Activated CD4-positive, alpha-beta T cell treated with anti-CD3 and anti-CD28 coated beads, Interleukin-2, amount 50 U/mL, for 24 hours (primary cell): ENCODE measurements at regions not wholly inside any gene's neighbourhood (a gene's known extent, or its start where the extent isn't known, plus 50 kb on each side); places are given as distances from the start of the nearest gene placed in this dataset.

ENCODE experiments used
- DNase-seq, 2 donors: peaks; one replicate each; pipeline ENCODE4 v3.0.0-alpha.2; 2020; ENCODE audit warnings: low read depth in 1 of 2, low spot score in 1 of 2

- no peak for DNase-seq
These were observed 829.6 kb upstream of the ZNF608 start for GRCh38 chr5:125575891-125576505.

GRCh38 chr5:125576822-125577221 is 830.4 kb upstream of the ZNF608 start:
- DNase-seq = no peak

GRCh38 chr5:125578551-125578950 is 832.1 kb upstream of the ZNF608 start:
- DNase-seq = no peak

GRCh38 chr5:125579182-125579581 is 832.7 kb upstream of the ZNF608 start:
- no peak for DNase-seq

- DNase-seq = no peak
These were observed 834.9 kb upstream of the ZNF608 start for GRCh38 chr5:125581311-125581710.

- no peak for DNase-seq
These were observed 835.9 kb upstream of the ZNF608 start for GRCh38 chr5:125582352-125582751.

- DNase-seq = no peak
These were observed 837.1 kb upstream of the ZNF608 start for GRCh38 chr5:125583321-125584139.

GRCh38 chr5:125584140-125584520 is 837.7 kb upstream of the ZNF608 start:
- DNase-seq = no peak

GRCh38 chr5:125587631-125588030 is 835.6 kb upstream of the GRAMD2B start:
- DNase-seq = no peak

GRCh38 chr5:125592856-125593255 is 830.4 kb upstream of the GRAMD2B start:
- no peak for DNase-seq

- no peak for DNase-seq
These were observed 828.1 kb upstream of the GRAMD2B start for GRCh38 chr5:125595095-125595494.

GRCh38 chr5:125595845-125596244 is 827.4 kb upstream of the GRAMD2B start:
- DNase-seq = no peak

- DNase-seq = no peak
These were observed 825.9 kb upstream of the GRAMD2B start for GRCh38 chr5:125597338-125597737.

GRCh38 chr5:125600559-125600958 is 822.6 kb upstream of the GRAMD2B start:
- no peak for DNase-seq

GRCh38 chr5:125602184-125602583 is 821.0 kb upstream of the GRAMD2B start:
- no peak for DNase-seq

GRCh38 chr5:125603321-125603720 is 819.9 kb upstream of the GRAMD2B start:
- DNase-seq = no peak

GRCh38 chr5:125604104-125604503 is 819.1 kb upstream of the GRAMD2B start:
- no peak for DNase-seq

GRCh38 chr5:125607018-125607417 is 816.2 kb upstream of the GRAMD2B start:
- DNase-seq = no peak

GRCh38 chr5:125609011-125609410 is 814.2 kb upstream of the GRAMD2B start:
- no peak for DNase-seq

GRCh38 chr5:125610892-125611291 is 812.3 kb upstream of the GRAMD2B start:
- DNase-seq = no peak

- no peak for DNase-seq
These were observed 811.7 kb upstream of the GRAMD2B start for GRCh38 chr5:125611541-125611940.

- no peak for DNase-seq
These were observed 811.0 kb upstream of the GRAMD2B start for GRCh38 chr5:125612181-125612721.
